DMS53 treated with DMSO at 0.1 percent for 48 hours (cell line): ENCODE measurements at regions not wholly inside any gene's neighbourhood (a gene's known extent, or its start where the extent isn't known, plus 50 kb on each side); places are given as distances from the start of the nearest gene placed in this dataset.

ENCODE experiments used
- DNase-seq: peaks from one replicate; lab custom pipeline; 2025; ENCODE audit not compliant: unreplicated experiment; lab: John Stamatoyannopoulos, UW

DNA sequence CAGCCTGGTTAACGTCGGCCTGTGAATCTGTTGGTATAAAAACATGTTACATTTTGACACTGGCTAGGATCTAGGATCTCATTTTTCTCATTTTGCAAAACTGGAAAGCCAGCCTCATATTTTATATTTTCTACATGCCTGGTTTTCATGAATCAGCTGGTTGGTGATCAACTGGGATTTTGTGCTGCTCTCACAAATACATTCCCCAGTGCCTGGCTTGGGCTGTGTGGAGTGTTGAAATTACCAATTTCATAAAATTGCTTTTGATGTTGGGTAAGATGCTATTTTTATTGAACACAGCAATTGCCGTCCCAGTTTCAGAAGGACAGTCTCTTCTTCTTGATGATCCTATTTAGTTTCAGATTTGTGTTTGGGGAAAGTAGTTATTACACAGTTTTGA, 604.3 kb downstream of the TAFA4 start:
- DNase-seq, result no peak

DNA sequence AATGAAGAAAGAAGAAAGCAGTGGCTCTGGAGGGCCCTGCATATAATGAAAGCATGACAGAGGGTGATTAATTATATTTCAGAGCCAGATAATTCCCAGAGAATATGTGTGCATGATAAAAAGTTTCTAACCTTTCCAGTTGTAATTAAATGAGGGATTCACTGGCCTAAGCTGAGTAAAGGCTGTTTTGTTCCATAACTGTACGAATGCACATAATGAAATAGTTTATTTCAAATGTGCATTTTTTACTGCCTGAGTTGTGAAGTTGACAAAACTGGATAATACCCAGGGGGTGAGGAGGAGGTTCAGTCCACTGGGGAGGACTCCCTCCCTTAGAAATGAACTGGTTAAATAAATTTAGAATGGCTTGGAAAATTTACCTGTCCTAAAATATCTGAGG, 616.4 kb downstream of the TAFA4 start:
- DNase-seq, result no peak

DNA sequence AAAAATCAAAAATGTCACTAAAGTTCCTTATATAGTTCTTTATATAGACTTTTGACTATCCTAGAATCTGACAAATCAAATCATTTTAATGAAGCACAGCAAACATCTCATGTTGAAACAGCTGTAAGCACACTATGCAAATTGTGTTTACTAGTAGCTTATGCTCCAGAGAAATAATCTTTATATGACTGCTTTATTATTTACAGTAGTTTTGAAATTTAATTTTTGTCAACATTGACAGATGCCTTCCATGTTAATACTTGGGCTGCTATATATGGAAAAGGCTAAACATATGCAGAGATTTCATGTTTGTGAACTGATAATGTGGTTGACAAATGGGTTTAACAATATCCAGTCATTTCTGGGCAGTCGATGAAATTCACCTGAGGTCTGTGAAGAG, 616.8 kb downstream of the TAFA4 start:
- DNase-seq, result no peak

DNA sequence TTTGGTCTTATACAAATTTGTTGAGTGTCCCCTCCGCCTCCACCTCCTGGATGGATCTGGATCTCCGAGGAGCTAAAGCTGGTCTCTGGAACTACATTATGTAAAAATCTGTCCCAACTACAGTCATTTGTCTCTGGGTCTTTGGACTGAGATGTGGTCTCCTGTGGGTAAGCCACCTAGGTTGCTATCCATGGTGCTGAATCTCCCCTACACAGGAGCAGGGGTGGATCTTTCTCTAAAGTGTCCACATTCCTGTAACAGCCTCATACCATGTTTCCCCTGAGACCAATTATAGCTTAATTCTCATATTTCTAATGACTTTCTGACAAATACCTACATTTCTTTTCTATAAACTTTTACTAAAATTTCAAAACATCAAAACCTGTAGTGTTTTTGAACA, 625.8 kb downstream of the TAFA4 start:
- DNase-seq, result no peak

DNA sequence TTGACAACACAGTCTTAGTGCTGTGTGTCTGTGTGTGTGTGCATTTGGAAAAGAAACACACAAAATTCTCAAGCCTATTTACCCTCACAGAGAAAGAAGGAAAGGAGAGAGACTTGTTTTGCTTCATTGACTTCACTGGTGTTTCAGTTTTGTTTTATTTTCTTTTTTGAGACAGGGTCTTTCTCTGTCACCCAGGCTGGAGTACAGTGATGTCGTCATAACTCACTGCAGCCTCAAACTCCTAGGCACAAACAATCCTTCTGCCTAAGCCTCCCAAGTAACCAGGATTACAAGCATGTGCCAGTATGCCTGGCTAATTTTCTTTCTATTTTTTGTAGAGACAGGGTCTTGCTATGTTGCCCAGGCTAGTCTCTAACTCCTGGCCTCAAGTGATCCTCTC, 636.9 kb downstream of the TAFA4 start:
- no peak for DNase-seq

DNA sequence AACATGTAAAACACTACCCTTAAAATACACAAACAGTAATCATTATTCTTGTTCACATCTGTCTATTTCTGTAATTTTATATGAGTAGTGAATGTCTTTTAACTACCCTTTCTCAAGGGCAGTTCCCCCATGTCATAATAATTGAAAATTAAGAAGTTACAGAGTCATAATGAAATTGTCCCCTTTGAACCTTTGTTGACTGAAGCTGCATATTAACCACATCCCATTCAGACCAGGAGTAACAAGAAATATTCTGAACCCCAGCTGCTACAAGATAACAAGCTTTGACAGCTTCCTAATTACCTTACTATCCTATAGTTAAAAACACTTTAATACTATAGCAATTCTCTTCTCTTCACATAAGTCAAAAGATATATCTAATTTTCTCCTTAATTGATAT, 635.9 kb upstream of the SUCLG2 start:
- DNase-seq, result no peak

DNA sequence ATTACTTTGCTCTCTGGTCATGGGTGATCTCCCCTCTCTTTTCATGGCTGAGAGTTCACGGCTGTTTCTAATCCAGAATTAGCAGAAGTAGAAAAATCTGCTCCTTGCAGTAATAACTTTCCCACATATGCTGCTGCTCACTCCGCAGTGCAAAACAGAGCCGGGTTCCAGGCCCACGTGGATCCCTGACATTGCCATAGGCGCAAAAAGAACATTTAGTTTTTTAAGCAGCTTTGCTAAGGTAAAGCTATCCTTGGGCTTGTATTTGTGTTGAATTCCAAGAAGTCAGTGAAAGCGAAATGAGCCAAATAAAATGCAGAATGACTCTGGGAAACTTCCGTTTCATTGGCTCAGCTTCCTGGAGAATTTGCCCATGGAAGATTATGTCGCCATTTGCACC, 633.7 kb upstream of the SUCLG2 start:
- no peak for DNase-seq

DNA sequence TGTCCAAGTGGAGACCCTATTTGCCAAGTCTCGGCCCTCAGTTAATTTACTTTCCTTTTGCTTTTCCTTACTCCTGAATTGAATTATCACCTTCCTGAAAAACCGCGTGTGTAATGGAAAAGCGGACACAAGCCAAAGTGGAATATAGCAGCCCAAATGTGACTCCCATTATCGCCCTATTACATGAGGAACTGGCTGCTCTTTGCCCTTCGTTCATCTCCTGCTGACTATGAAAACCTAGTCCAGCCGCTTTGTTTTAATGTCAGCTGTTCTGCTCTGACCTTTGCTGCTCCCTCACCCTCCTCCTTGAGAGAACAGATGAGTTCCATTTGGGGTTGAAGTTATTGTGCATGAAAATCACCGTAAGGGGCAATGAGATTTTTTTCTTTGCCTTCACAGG, 632.7 kb upstream of the SUCLG2 start:
- no peak for DNase-seq

DNA sequence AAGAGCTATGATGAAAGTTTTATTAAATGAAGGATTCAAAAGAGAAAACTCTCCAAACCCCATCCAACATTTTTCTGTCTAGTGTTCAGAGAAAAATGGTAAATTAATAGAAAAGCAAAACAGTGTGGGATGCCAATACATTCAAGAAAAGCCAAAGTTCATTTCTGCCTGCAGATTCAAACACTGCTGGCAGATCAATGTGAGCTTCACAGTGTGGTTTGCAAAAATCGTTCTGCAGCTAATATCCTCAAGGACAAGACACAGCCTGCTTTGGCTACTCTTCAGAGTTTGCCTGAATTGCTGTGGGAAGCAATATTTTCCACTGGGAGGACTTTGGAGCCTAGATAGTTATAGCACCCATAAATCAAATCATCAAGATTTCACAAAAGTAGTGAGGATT, 619.9 kb upstream of the SUCLG2 start:
- DNase-seq, result no peak

DNA sequence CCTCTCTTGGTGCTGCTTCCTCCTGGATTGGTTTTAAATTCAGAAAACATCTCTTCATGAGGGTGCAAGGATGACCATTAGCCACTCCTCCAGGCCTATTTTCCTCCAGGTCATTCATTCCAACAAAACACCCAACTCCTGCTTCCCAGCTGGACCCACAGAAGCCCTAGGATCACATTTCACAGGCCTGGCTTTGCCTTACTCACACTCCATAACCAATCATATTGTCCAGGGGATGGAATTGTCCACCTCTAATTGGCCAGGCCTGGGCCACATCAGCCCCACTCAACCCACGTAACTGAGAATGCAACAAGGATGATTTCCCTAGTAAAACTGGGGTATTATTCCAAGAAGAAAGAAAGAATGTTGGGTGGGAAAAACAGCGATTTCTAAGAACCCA, 616.7 kb upstream of the SUCLG2 start:
- DNase-seq, result no peak

DNA sequence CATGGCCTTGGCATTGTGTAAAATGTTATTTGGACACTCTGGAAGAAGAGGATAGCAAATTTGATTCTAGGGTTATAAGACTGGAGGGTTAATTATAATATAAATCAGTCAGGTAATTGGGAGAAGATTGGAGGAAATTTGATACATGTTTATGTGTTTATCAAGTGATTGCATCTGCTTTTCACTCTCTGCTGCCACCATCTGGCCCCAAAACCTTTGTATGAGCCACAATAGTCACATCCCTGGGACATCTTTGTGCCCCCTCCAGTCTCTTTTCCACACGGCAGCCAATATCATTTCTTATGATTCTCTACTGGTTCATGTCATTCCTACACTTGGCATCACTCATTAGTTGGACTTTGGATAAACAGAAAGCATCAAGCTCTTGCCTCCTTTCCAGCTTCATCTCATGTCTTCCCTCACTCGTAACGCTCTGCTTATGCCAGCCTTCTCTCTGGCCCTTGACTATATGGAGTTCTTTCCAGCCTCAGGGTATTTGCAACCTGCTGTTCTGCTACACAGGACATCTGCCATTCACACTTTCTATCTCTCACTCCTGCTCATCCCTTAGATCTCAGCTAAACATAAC, 602.3 kb upstream of the SUCLG2 start:
- no peak for DNase-seq

DNA sequence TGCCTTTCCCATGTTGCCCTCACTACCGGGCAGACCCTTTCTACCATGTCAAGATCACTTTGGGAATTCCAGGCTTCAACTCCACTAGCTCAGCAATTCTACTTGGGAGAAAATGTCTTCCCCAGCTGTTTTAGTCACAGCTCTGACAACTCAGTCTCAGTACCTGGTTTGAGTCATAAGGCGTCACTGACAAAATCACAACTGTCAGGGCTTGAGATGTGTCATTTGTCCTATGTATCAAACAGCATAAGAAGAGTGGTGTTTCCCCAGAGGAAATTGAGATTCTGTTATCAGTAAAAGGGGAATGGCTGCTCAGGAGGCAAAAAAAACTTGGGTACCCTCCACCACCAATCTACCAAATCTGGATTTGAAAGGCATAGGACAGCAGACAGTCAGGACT, 594.9 kb upstream of the SUCLG2 start:
- no peak for DNase-seq

DNA sequence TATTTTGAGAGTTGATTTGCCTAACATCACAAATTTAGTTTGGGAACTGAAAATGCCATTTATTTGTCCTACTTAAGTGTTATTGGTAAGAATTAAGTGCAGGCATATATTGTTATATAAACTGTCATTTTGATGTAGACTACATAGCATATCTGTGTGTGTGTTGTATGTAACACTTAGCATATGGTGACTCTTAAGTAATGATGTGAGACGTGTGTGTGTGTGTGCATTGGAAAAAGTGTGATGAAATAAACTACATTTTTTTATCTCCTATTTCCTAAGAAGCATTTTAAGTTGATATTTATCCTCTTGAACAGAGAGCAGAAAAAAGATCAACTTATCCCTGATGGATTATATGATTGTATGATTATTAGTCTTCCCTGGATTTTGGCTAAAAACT, 588.2 kb upstream of the SUCLG2 start:
- DNase-seq, result no peak

DNA sequence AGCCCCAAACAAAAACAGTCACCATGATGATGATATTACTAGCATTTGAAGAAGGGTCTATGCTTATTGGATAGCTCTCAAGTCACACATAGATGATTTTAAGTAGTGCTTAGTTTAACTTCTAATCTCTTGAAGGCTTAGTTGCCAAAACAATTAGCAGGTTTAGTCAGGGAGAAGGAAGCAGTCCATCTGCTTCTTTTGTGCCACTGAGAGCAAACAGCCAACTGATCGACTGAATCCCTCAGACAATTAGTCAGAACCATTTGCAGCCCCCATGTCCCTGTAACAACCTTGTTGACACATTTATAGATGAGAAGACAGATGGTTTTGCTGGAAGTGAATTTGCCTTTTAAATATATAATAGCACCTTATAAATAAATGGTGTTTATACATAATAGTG, 585.1 kb upstream of the SUCLG2 start:
- DNase-seq, result no peak

DNA sequence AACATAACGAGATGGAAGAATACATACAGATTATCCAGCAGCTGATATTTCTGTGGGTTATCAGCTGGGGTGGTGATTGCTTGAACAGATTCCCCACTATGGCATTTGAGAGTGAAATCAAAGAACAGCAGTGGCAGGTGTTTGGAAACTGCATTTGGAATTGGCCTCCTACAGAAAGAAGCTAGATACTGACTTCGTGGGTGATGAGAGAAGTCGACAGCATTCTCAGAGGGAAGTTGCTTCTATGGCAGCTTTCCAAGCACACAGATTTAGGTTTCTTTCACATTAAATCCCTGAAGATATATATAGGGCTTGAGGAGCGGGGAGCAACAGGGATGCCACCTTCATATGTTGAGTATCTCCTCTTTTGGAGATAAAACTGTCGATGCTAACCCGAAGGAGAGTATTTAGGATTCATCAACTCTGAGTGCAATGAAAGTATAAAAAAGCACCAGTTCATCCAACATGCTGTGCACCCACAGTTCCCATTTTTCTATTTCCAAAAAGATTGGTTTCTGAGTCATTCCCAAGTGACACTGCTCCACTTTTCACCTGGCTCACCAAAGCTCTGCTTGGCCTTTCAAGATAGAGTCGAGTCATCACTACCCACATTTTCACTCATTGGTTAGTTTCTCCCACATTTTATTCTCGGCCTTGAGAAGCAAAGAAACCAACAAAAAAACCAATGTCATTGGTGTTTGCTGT, 579.8 kb upstream of the SUCLG2 start:
- DNase-seq, result no peak

DNA sequence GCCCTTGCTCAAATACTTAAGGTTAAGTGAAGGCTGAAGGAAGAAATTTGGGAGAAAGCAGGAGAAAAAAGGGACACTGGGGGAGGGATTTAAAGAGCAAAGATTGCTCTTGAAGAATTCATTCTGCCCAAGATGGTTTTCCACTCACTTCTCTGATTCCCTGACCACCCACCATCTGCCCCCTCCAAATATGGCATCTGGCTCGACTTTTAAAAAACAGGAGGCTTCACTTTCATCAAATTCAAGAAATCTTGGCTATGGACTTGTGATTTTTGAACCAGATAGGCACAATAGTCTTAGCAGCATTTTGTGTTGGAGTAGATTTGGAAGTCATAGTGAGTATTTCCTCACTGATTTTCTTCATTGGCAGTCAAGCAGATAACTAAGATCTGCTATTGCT, 574.4 kb upstream of the SUCLG2 start:
- DNase-seq, result no peak

DNA sequence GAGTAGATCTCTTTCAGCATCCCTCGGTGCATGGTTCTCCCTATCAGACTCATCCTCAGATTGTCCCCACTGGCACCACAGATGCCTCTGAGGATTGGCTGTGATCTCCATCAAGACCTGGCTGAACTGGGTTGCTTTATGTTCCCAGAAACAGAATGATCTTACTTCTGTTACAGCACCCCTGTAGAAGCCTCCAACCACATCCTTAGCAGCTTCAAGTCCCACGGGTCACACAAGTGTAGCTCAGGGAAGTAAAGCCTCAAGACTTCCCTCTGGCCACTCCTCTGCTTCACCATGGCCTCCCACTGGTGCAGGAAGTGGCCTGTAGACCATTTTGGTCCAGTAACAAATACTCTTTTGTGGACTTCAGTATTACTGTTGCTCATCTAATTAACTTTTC, 566.4 kb upstream of the SUCLG2 start:
- DNase-seq, result no peak

DNA sequence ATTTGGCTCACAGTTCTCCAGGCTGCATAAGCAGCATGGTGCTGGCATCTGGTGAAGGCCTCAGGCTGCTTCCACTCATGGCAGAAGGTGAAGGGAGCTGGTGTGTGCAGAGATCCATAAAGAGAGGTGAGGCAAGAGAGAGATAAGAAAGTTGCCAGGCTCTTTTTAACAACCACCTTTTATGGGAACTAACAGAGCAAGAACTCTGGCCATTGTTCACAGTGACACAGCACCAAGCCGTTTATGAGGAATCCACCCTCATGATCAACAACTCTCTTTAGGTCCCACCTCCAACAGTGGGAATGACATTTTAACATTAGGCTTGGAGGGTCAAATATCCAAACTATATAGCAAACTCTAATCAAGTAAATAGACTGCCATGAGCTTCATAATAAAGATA, 557.2 kb upstream of the SUCLG2 start:
- DNase-seq, result no peak

DNA sequence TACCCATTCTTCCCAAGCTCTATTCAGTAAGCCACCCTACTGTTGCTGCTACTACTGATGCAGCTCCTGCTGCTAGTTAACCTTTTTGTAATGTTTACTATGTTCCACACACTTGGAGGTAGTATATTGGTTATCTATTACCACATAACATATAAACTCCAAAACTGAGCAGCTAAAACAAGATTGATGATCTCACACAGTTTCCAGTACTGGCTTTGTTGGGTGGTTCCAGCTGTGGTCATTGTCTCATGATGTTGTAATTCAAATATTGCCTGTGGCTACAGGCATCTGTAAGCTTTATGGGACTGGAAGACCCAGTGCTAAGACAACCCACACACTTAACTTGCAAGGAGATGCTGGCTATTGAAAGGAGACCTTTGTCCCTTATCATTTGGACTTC, 556.2 kb upstream of the SUCLG2 start:
- no peak for DNase-seq

DNA sequence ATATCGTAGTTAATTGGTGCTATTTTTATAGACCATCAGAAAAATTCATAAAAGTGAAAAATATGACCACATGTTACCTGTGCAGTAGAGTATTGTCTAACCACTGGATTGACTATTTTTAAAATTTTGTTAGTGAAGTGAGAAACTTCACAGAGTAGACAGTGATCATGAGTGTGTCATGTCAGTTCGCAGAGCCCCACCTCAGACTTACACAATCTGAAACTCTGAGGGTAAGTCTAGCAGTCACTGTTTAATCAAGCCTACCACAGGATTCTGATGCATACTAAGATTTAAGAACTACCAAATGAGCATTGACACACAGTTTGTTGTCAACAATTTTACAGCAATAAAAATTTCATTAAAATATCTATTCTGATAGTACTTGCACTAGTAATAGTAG, 552.9 kb upstream of the SUCLG2 start:
- no peak for DNase-seq

DNA sequence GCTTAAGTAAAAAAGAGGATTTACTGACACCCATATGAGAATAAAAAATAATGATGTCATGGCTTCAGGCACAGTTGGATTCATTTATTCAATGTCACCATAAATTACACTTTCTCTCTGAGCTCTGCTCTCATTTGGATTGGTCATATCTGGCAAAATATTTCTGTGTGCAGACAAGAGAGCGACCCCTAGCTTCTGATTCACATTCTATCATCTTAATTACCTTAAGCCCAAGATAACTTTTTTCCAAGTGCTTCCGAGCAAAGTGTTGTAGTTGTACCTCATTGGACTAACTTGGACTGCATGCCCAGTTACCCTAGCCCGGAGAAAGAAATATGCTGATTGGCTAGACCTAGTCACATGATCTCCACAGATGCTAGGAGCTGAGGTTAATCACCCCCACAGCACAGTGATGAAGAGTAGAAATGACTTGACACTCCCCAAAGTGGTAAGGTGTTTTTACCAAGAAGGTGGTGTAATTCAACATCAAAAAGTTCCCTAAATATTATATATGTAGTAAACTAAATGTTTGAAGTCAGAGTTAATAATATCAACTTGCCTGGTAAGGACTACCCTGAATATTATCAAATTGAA, 552.2 kb upstream of the SUCLG2 start:
- DNase-seq, result no peak

DNA sequence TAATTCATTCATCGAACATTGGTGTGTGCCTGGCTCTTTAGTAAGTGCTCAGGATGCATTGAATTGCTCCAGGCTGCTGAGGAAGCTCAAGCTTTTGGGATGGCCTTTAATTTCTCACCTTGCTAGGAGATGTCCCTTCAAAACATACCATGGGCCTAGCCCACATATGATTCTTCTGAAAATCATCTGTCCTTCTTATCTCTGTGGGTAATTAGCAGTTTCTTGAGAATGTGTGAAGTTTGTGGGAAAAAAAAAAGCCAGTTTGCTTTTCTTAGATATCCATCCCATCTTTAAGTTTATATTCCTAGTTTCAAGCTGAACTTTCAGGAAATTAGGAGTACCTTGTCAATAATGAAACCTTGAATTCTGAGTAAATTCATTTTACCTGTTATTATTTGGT, 532.3 kb upstream of the SUCLG2 start:
- no peak for DNase-seq

DNA sequence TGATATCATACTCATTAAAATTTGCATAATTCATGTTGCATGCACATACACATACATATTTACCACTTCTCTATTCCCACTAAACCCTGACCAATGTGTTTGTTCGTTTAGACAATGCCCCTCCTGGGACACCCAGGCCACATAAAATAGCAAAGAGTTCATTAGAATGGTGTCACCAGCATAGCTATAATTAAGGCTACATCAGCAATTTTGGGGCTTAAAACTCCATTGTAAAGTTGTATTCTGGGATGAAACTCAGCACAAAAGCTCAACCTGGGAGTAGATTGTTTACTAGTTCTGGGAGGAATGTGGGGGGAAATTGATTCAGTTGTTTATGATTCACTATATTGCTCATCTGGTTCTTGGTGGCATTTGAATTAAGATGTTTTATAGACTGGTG, 522.2 kb upstream of the SUCLG2 start:
- no peak for DNase-seq
